ENCODE measurements at regions not wholly inside any gene's neighbourhood (a gene's known extent, or its start where the extent isn't known, plus 50 kb on each side); places are given as distances from the start of the nearest gene placed in this dataset.

- TF ChIP-seq EZH2 (IDR thresholded peaks at IDR 0.05; ENCODE audit: borderline replicate concordance, low read length) (no peak), CTCF (IDR thresholded peaks at IDR 0.05; ENCODE audit: low read length) (no peak)
These were observed 1042.9 kb downstream of the GATA3 start for GRCh38 chr10:9097206-9097990.
